ENCODE measurements at regions not wholly inside any gene's neighbourhood (a gene's known extent, or its start where the extent isn't known, plus 50 kb on each side); places are given as distances from the start of the nearest gene placed in this dataset.
"Not testable (repeated sequence)": the region's sequence is repeated elsewhere in the genome, so short reads cannot be mapped to it uniquely, and the experiment has no call there.

DNA sequence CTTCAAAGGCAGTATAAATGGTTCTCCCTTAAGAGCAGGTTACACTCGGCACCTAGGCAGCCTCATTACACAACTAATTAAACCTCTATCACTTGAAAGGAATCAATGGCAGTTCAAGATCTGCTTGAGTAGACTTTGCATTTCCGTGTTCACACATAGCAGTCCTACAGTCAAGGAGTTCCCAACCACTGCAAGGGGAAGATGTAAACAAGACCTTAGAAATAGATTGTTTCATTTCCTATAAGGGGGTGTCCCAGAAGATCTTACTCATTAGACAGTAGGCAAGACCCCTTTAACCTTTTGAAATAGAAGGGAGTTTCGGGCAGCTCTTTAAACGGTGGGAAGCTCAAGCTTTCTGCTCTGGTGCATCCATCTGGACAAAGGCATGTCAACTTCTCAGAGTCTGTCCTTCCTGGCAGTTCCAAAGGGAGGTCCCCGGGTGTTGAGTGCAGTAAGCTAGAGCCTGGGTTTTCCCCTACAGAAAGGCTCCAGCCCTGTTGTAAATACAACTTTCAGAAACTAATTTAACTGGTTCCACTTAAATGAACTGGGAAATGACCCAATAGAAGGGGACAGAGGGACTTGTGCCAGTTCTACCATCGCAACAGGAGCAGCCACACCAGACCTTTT lies 150.8 kb downstream of the RBMX2 start:
- Histone ChIP-seq H3K4me1 (ENCODE audit: control insufficient read depth, insufficient read depth, low read length, poor library complexity, severe bottlenecking) (no peaks in the 10 kb centered on the region), H3K36me3 (ENCODE audit: control insufficient read depth, insufficient read depth, low read length) (no peaks in the 10 kb centered on the region), H3K9me3 (ENCODE audit: control insufficient read depth, low read length) (no peaks in the 10 kb centered on the region), H3K27ac (ENCODE audit: low read depth, low read length, severe bottlenecking) (no peak overlapping the region), H3K4me3 (ENCODE audit: extremely low read depth, insufficient read depth, low read length, poor library complexity, severe bottlenecking) (no peak overlapping the region)
- 100% methylated on average over 3 of the region's 6 CpGs; no CpG with 5 or more reads in 1 of the 2 experiments for WGBS, 2 experiments (ENCODE audit: insufficient coverage in 2 of 2)

DNA sequence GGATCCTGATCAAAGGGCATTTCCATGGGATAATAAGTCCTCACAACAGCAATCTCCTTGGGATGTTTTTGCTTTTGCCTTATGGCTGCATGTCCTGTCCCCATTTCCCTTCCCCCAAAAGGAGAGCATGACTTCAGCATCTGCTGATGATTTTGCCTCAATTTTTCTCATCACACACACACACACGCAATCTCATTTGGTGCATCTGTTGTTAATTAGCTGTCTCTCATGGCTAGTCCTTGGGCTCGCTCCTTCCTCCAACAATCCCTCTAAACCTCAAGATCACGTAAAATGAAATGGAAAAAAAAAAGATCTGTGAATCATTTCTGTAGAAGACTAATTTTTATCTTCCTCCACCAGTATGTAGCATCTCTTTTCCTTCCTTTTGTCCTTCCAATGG lies 153.6 kb downstream of the RBMX2 start:
- Histone ChIP-seq H3K9me3 (ENCODE audit: control insufficient read depth, low read length) (no peaks in the 10 kb centered on the region), H3K27ac (ENCODE audit: low read depth, low read length, severe bottlenecking) (no peak overlapping the region), H3K36me3 (ENCODE audit: control insufficient read depth, insufficient read depth, low read length) (no peaks in the 10 kb centered on the region), H3K4me1 (ENCODE audit: control insufficient read depth, insufficient read depth, low read length, poor library complexity, severe bottlenecking) (no peaks in the 10 kb centered on the region), H3K4me3 (ENCODE audit: extremely low read depth, insufficient read depth, low read length, poor library complexity, severe bottlenecking) (no peak overlapping the region)
- WGBS, 2 experiments (ENCODE audit: insufficient coverage in 2 of 2), result no CpG with 5 or more reads among the region's 3 CpGs

DNA sequence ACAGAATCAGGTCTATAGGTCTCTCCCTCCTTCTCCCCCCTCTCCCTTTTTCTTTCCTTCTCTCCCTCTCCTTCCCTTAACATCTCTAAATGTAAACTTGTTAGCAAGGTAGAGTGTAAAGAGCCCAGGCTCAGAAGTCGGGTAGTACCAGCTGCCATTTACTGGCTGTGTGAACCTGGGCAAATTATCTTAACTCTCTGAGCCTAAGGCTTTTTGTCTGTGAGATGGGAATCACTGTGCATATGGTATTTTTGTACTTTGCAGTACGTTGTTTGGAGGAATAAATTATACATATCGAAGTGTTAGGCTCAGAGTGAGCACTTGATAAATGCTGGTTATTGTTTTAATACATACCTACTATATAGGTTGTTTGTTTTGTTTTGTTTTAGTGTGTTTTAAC lies 154.0 kb downstream of the RBMX2 start:
- Histone ChIP-seq H3K36me3 (ENCODE audit: control insufficient read depth, insufficient read depth, low read length) (no peaks in the 10 kb centered on the region), H3K9me3 (ENCODE audit: control insufficient read depth, low read length) (no peaks in the 10 kb centered on the region), H3K27ac (ENCODE audit: low read depth, low read length, severe bottlenecking) (no peak overlapping the region), H3K4me1 (ENCODE audit: control insufficient read depth, insufficient read depth, low read length, poor library complexity, severe bottlenecking) (no peaks in the 10 kb centered on the region), H3K4me3 (ENCODE audit: extremely low read depth, insufficient read depth, low read length, poor library complexity, severe bottlenecking) (no peak overlapping the region)
- WGBS, 2 experiments (ENCODE audit: insufficient coverage in 2 of 2), result no CpG with 5 or more reads among the region's 3 CpGs

DNA sequence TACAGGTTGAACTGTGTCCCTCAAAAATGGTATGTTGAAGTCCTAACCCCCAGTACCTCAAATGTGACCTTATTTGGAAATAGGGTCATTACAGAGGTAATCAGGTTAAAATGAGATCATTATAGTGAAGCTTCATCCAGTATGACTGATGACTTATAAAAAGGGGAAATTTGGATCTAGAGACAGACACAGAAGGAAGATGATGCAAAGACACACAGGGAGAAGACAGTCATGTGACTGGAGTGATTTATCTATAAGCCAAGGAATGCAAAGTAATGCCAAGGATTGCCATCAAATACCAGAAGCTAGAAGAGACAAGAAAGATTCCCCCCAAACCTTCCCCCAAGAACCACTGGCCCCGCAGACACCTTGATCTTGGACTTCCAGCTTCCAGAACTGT lies 155.2 kb downstream of the RBMX2 start:
- no peak overlapping the region for H3K4me3 ChIP-seq (ENCODE audit: extremely low read depth, insufficient read depth, low read length, poor library complexity, severe bottlenecking)
- H3K27ac ChIP-seq (ENCODE audit: low read depth, low read length, severe bottlenecking), result no peak overlapping the region
- no CpG with 5 or more reads among the region's 1 CpG for WGBS, 2 experiments (ENCODE audit: insufficient coverage in 2 of 2)
- H3K36me3 ChIP-seq (ENCODE audit: control insufficient read depth, insufficient read depth, low read length), result no peaks in the 10 kb centered on the region
- no peaks in the 10 kb centered on the region for H3K4me1 ChIP-seq (ENCODE audit: control insufficient read depth, insufficient read depth, low read length, poor library complexity, severe bottlenecking)
- H3K9me3 ChIP-seq (ENCODE audit: control insufficient read depth, low read length), result no peaks in the 10 kb centered on the region

DNA sequence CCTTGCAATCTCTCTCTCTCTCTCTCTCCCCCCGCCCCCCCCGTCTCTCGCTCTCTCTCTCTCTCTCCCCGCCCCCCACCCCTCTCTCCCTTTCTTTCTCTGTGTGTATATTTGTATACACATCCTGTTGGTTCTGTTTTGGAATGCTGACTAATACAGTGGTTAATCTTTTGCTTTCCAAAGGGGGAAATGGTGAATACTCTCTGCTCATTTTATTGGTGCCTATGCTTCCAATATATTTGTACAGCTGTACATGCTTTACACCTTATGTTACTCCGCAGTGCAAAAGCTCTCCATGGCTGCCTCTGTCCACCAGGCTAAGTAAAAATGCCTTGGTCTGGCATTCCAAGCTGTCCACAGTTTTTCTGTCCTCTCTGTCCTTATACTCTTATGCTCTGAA lies 158.8 kb downstream of the RBMX2 start:
- Histone ChIP-seq H3K4me1 (ENCODE audit: control insufficient read depth, insufficient read depth, low read length, poor library complexity, severe bottlenecking) (no peaks in the 10 kb centered on the region), H3K27ac (ENCODE audit: low read depth, low read length, severe bottlenecking) (no peak overlapping the region), H3K9me3 (ENCODE audit: control insufficient read depth, low read length) (no peaks in the 10 kb centered on the region), H3K4me3 (ENCODE audit: extremely low read depth, insufficient read depth, low read length, poor library complexity, severe bottlenecking) (no peak overlapping the region), H3K36me3 (ENCODE audit: control insufficient read depth, insufficient read depth, low read length) (no peaks in the 10 kb centered on the region)
- no CpG with 5 or more reads among the region's 5 CpGs for WGBS, 2 experiments (ENCODE audit: insufficient coverage in 2 of 2)

DNA sequence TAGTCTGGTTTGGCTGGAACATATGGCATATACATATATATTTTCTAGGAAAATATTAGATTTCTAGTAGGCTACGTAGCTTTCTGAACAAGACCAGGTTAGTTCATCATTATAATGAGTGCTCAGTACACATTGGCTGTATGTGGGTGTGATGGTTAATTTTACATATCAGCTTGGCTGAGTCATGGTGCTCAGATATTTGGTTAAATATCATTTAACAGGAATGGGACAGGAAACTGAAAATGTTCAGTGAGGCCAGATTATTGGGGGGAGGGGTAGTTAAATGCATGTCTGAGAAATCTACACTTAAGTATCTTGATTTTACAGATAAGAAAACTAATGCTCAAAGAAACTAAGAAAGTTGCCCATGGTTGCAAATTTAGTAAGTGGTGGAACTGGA lies 160.1 kb downstream of the RBMX2 start:
- Histone ChIP-seq H3K4me1 (ENCODE audit: control insufficient read depth, insufficient read depth, low read length, poor library complexity, severe bottlenecking) (no peaks in the 10 kb centered on the region), H3K4me3 (ENCODE audit: extremely low read depth, insufficient read depth, low read length, poor library complexity, severe bottlenecking) (no peak overlapping the region), H3K36me3 (ENCODE audit: control insufficient read depth, insufficient read depth, low read length) (no peaks in the 10 kb centered on the region), H3K9me3 (ENCODE audit: control insufficient read depth, low read length) (no peaks in the 10 kb centered on the region), H3K27ac (ENCODE audit: low read depth, low read length, severe bottlenecking) (no peak overlapping the region)
- no CpG with 5 or more reads among the region's 1 CpG for WGBS, 2 experiments (ENCODE audit: insufficient coverage in 2 of 2)

DNA sequence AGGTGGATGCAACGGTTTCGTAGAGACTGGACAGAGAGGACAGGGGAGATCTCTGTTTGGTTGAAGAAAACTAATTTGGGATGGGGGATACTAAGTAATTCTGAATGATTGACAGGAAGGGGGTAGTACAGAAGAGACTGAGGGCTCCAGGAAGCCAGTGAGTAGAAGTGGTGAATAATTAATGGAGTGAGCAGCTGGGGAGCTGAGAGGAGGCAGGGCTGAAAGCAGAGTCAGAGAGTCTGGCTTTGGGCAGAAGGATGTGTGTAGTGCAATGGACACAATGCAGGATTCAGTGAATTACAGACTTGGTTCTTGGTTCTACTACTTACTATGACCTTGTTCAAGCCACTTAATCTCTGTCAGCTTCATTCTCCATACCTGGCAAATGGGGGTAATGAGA lies 161.7 kb downstream of the RBMX2 start:
- H3K27ac ChIP-seq (ENCODE audit: low read depth, low read length, severe bottlenecking), result no peak overlapping the region
- H3K4me3 ChIP-seq (ENCODE audit: extremely low read depth, insufficient read depth, low read length, poor library complexity, severe bottlenecking), result no peak overlapping the region
- no peaks in the 10 kb centered on the region for H3K4me1 ChIP-seq (ENCODE audit: control insufficient read depth, insufficient read depth, low read length, poor library complexity, severe bottlenecking)
- H3K9me3 ChIP-seq (ENCODE audit: control insufficient read depth, low read length), result no peaks in the 10 kb centered on the region
- 100% methylated on average over 2 of the region's 2 CpGs; no CpG with 5 or more reads in 1 of the 2 experiments for WGBS, 2 experiments (ENCODE audit: insufficient coverage in 2 of 2)
- H3K36me3 ChIP-seq (ENCODE audit: control insufficient read depth, insufficient read depth, low read length), result no peaks in the 10 kb centered on the region

DNA sequence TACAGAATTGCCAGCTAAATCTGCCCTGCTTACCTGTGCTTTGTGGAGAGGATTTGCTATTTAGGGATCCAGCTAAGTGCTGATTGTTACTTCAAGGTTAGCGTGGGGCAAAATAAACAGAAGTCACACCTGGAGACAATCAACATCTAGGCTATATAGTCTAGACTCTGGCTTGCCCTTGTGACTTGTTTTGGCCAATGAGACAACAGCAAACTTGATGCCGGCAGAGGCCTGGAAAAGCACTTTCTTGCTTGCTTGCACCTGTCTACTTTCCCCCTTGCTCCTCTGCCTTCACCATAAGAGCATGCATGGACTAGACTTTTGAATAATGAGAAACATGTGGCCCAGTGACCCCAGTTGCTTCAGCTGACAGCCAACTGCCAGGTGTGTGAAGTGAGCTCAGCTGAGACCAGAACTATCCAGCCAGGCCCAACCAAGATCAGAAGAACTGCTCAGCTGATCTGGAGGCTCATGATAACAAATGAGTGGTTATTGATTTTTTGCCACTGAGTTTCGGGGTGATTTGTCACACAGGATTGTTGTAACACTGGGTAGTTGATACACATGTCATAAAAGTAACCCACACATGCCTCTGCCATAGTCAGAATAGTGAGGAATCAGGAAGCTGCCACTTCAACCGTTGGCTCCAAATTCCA lies 164.4 kb downstream of the RBMX2 start:
- Histone ChIP-seq H3K9me3 (ENCODE audit: control insufficient read depth, low read length) (no peaks in the 10 kb centered on the region), H3K27ac (ENCODE audit: low read depth, low read length, severe bottlenecking) (no peak overlapping the region), H3K36me3 (ENCODE audit: control insufficient read depth, insufficient read depth, low read length) (no peaks in the 10 kb centered on the region), H3K4me3 (ENCODE audit: extremely low read depth, insufficient read depth, low read length, poor library complexity, severe bottlenecking) (no peak overlapping the region), H3K4me1 (ENCODE audit: control insufficient read depth, insufficient read depth, low read length, poor library complexity, severe bottlenecking) (no peaks in the 10 kb centered on the region)
- WGBS, 2 experiments (ENCODE audit: insufficient coverage in 2 of 2), result 80 to 88% methylated on average over 1 of the region's 4 CpGs

DNA sequence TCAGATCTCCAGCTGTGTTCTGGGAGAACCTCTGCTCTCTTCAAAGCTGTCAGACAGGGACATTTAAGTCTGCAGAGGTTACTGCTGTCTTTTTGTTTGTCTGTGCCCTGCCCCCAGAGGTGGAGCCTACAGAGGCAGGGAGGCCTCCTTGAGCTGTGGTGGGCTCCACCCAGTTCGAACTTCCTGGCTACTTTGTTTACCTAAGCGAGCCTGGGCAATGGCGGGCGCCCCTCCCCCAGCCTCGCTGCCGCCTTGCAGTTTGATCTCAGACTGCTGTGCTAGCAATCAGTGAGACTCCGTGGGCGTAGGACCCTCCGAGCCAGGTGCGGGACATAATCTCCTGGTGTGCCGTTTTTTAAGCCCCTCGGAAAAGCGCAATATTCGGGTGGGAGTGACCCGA lies 171.2 kb downstream of the RBMX2 start:
- H3K4me1 ChIP-seq (ENCODE audit: control insufficient read depth, insufficient read depth, low read length, poor library complexity, severe bottlenecking); H3K4me3 ChIP-seq (ENCODE audit: extremely low read depth, insufficient read depth, low read length, poor library complexity, severe bottlenecking); H3K9me3 ChIP-seq (ENCODE audit: control insufficient read depth, low read length); H3K27ac ChIP-seq (ENCODE audit: low read depth, low read length, severe bottlenecking); H3K36me3 ChIP-seq (ENCODE audit: control insufficient read depth, insufficient read depth, low read length): not testable (repeated sequence)
- 100% methylated on average over 5 of the region's 15 CpGs; no CpG with 5 or more reads in 1 of the 2 experiments for WGBS, 2 experiments (ENCODE audit: insufficient coverage in 2 of 2)
